ENCODE measurements at regions not wholly inside any gene's neighbourhood (a gene's known extent, or its start where the extent isn't known, plus 50 kb on each side); places are given as distances from the start of the nearest gene placed in this dataset.

DNA sequence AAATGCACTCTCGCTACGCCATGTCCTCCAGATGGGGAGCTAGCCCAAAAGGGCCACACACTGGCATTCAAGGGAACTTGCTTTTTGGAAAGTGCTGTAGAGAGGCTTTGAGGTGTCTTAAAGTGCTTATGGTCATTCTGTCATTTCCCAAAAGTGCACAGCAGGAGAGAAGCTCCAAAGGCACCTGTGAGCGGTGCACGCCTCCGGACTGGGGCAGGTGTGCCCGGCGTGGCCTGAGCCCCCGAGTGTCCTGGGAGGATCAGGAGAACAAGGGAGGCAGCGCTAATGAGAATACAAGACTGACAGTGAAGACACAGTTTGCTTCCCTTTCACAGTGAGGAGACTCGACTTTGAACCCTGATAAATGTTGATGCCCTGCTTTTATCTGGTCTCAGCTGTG, 419.0 kb upstream of the MKI67 start:
- BruUV-seq (replicated peaks), result no TSS peak
- DNase-seq (ENCODE audit: extremely low read depth in 1 of 4, low spot score in 3 of 4), result no peak
- Histone ChIP-seq H3K9me1 (ENCODE audit: control insufficient read depth, insufficient read depth, low read length) (no peaks in the 10 kb centered on the region), H3K4me3 (no peak overlapping the region), H3K27me3 (ENCODE audit: control insufficient read depth in 2 of 2, insufficient read depth in 2 of 2, low read length in 2 of 2) (no peaks in the 10 kb centered on the region), H3K9me3 (replicated peaks; ENCODE audit: control insufficient read depth, insufficient read depth, low read depth, low read length) (no peaks in the 10 kb centered on the region), H3K27ac (ENCODE audit: extremely low read depth, low read depth, low read length) (no peak overlapping the region), H3K9ac (ENCODE audit: insufficient read depth in 1 of 2, low read depth in 2 of 2, low read length in 2 of 2) (no peak overlapping the region), H3K79me2 (ENCODE audit: control insufficient read depth, insufficient read depth, low read length) (no peaks in the 10 kb centered on the region), H2AFZ (ENCODE audit: low read depth, low read length) (no peak overlapping the region), H3K36me3 (ENCODE audit: control insufficient read depth, insufficient read depth, low read length) (no peaks in the 10 kb centered on the region), H3K4me2 (ENCODE audit: insufficient read depth, low read length) (no peak overlapping the region), H3K4me1 (replicated peaks in 1 of 2; ENCODE audit: control insufficient read depth in 2 of 2, insufficient read depth in 2 of 2, low read length in 2 of 2) (peaks cover 7 to 12% of the 10 kb centered on the region in 2 experiments; a peak in 4 of 5 replicates), H4K20me1 (replicated peaks; ENCODE audit: control insufficient read depth, insufficient read depth, low read length) (no peaks in the 10 kb centered on the region)
- in situ Hi-C loops (cut with MboI), result no loop called here
- ChIA-PET POLR2A (no interaction called here), CTCF (ENCODE audit: low intra/inter-chr PET ratio) (no interaction called here)
- 77% methylated on average over 10 of the region's 10 CpGs for WGBS (ENCODE audit: insufficient coverage, low coverage, missing lambda C conversion rate)
- no peak for ATAC-seq
- intact Hi-C loops (cut with micrococcal nuclease), result no loop called here
- no peak for FAIRE-seq
- no peak for TF ChIP-seq TRIM28 (IDR thresholded peaks at IDR 0.05)
- no peak for TF ChIP-seq ILF3 (IDR thresholded peaks at IDR 0.05; ENCODE audit: borderline replicate concordance)
- no peak for TF ChIP-seq MAX (CRISPR knock-in tag; IDR thresholded peaks at IDR 0.05)
- no peak for TF ChIP-seq POLR3G (IDR thresholded peaks at IDR 0.05; ENCODE audit: extremely low read depth, insufficient read length, insufficient replicate concordance)
- no peak for TF ChIP-seq NFXL1 (CRISPR knock-in tag; IDR thresholded peaks at IDR 0.05)
- TF ChIP-seq XRCC4 (IDR thresholded peaks at IDR 0.05; ENCODE audit: extremely low read depth, insufficient read depth, insufficient read length), result no peak
- no peak for TF ChIP-seq TOE1 (IDR thresholded peaks at IDR 0.05; ENCODE audit: borderline replicate concordance)
- TF ChIP-seq TOE1 (CRISPR knock-in tag; IDR thresholded peaks at IDR 0.05; ENCODE audit: borderline replicate concordance, low read depth), result no peak
- no peak for TF ChIP-seq PHB2 (IDR thresholded peaks at IDR 0.05; ENCODE audit: low read depth)
- no peak for TF ChIP-seq SOX6 (IDR thresholded peaks at IDR 0.05)
- TF ChIP-seq FOSL1 (tag; conservative IDR thresholded peaks at IDR 0.05), result no peak
- TF ChIP-seq ZNF239 (CRISPR knock-in tag; IDR thresholded peaks at IDR 0.05), result no peak
- TF ChIP-seq, protein P1, sequence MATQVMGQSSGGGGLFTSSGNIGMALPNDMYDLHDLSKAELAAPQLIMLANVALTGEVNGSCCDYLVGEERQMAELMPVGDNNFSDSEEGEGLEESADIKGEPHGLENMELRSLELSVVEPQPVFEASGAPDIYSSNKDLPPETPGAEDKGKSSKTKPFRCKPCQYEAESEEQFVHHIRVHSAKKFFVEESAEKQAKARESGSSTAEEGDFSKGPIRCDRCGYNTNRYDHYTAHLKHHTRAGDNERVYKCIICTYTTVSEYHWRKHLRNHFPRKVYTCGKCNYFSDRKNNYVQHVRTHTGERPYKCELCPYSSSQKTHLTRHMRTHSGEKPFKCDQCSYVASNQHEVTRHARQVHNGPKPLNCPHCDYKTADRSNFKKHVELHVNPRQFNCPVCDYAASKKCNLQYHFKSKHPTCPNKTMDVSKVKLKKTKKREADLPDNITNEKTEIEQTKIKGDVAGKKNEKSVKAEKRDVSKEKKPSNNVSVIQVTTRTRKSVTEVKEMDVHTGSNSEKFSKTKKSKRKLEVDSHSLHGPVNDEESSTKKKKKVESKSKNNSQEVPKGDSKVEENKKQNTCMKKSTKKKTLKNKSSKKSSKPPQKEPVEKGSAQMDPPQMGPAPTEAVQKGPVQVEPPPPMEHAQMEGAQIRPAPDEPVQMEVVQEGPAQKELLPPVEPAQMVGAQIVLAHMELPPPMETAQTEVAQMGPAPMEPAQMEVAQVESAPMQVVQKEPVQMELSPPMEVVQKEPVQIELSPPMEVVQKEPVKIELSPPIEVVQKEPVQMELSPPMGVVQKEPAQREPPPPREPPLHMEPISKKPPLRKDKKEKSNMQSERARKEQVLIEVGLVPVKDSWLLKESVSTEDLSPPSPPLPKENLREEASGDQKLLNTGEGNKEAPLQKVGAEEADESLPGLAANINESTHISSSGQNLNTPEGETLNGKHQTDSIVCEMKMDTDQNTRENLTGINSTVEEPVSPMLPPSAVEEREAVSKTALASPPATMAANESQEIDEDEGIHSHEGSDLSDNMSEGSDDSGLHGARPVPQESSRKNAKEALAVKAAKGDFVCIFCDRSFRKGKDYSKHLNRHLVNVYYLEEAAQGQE (IDR thresholded peaks at IDR 0.05; ENCODE audit: borderline replicate concordance), result no peak
- TF ChIP-seq, protein P1 (CRISPR knock-in tag; IDR thresholded peaks at IDR 0.05; ENCODE audit: low read depth), result no peak

All from K562 (cell line).